ENCODE measurements at regions not wholly inside any gene's neighbourhood (a gene's known extent, or its start where the extent isn't known, plus 50 kb on each side); places are given as distances from the start of the nearest gene placed in this dataset.

DNA sequence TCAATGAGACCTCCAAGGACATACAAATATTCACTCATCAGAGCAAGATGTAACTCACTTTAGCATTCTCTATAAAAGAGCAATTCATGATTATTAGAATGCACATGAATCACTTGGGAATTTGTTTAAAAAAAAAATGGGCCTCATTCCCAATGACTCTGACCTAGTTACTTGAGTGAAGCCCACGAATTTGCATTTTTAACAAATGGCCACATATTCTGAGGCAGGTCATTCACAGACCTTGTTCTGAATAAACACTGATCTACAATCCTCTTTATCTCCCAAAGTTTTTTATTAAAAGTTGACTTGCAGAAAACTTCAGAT is 255.1 kb upstream of the VEGFC start:
- no peak for DNase-seq (ENCODE audit: low read depth in 2 of 2)

DNA sequence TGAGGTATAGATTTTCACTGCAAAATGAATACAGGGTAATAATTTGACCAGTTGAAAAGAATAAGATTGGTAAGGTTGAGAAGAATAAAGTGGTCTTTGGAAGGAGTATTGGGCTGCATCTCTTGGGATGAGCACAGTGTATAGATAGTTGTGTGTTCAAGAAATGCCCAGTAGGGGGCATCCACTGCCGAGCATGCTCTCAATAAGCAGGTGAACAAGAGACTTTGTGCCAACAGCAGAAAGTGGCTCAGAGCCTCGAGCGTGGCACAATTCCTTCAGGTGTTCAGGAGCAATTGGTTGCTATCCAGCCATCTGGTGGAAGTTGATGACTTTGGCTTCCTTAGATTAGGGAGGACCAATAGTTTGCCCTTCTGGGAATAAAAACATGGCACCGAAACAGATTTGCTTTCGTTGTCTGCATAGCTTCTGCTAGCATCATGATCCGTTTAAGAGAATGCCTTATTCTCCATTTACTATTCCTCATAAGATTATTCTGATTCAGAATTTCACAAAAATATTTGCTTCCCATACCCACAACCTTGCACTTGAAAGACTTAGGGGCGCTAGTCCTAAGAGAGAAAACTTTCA is 258.1 kb upstream of the NEIL3 start:
- no peak for DNase-seq (ENCODE audit: low read depth in 2 of 2)

DNA sequence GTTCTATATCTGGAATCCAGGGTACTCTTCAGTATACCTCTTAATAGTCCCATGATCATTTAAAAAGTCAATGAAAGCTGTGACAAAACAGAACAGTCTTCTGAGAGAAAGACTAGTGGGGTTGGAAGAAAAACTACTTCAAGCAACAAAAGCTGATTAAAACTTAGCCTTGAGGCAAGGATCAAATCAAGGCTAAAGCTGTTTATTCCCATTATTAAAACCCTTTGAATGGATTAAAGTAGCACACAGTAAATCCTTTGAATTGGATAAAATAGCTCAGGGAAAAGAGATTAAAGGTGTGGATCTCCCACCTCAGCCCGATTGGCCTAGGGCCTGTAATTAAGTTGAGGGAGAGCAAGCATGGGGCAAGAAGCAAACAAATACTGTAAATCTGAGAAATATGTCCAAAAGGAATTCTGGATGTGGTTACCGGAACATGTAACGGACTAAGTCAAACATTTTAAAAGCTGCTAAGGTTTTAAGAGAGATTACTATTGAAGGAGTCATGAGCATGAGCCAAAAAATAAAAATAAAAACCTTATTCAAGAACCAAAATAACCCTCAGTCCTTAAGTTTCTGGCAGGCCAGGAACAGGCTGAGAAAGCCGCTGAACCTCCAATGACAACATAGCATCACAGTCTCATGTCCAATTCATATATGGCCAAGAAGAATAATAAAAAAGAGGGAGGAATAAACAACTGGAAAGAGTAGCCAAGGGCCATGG is 257.3 kb upstream of the NEIL3 start:
- no peak for DNase-seq (ENCODE audit: low read depth in 2 of 2)

DNA sequence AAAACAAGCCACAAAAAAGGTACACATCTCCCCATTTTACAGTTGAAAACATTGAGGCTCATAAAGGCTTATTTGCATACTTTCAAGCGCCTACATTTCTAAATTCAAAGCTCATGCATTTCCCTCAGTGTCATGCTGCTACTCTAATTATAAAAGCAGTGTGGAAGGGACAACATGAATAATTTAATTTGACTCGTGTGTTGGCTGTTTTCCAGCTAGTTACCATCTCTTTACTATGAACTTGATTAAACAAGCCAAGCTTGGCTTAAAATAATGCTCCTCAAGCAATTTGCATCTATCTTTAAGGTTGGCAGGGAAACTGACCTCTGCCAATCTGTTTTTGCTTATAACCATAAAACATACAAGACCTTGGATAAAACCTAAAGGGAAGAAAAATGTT is 252.5 kb upstream of the NEIL3 start:
- DNase-seq (ENCODE audit: low read depth in 2 of 2), result no peak

DNA sequence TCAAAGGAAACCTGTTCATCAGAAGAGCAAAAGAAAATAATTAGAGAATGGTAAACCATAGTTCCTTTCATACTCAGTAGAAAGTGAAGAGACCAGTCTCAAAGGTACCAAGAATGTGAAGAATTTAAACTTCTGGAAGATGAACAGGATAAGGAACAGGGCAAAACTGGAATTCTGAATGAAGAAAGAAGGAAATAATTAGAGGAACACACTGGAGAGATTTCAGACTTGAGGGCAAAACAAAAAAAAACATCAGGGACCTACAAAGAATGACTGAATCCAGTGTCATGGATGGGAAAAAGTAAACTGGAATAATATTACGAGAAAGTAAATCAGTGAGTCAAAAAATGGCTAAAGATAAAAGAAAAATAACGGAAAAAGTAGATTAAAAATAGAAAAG is 245.6 kb upstream of the NEIL3 start:
- DNase-seq (ENCODE audit: low read depth in 2 of 2), result no peak

DNA sequence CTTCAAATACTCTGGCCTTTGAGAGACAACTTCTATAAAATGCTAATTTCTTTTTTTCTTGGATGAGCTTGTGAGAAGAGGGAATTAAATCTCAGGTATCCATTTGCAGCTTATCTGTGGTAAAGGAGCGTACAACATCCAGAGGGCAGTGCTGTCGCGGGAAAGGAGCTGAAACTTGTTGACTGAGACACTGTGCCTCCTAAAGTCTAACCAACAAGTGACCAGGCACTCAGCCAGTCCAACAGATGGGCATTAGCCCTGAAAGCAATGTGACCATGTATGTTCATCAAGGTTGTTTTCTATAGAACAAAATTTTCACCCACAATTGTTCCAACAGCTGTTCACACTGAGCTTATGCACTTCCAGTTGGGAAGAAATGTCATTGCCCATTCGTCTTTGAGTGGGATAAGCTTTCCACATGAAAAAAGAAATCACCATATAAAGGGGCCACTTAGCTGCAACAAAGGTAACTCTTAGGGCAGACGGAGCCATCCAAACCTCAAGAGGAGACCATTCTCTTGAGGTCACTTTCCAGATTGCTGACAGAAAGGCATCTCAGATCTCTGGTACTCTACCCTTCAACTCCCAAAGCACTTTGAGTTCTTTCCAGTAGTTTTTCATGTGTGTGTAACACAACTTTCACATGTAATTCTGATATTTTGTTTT is 244.8 kb upstream of the NEIL3 start:
- DNase-seq (ENCODE audit: low read depth in 2 of 2), result no peak

DNA sequence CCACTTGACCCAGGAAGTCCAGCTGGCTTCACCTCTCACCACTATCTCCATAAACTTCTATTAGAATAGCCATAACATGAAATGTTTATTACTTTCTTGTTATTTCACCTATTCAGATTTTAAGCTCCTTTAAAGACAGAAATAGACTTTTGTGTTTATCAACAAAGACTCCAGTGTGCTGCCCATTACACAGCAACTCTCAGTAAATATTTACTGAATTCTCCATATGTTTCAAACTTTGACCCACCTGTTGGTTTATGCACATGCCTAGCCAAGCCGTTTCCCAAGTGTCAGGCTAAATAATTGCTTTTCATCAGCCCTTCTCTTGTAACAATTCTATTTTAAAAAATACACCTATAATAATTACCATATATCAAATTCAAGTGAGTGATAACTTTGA is 242.9 kb upstream of the NEIL3 start:
- no peak for DNase-seq (ENCODE audit: low read depth in 2 of 2)

DNA sequence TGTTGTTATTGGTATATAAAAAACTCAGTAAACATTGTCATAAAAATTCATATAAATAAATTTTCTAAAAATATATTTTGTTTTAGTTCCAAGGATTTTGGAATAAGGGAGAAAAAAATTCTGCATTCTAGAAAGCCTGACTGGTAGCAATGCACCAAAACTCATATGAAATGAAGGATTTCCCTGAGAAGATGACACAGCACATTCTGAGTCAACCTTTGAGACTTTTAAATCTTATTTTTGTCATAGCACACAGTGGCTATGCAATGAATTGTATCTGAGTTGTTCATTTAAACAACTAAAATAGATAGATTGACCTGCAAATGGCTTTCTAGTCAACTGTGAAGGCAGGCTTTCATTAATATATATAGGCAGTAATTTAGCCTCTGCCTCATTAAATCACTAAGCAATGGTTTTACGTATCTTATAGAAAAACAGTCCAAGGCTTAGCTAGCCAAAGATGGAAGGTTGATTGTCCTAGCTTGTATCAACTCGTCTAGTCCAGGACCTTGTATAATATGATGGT is 239.1 kb upstream of the NEIL3 start:
- DNase-seq (ENCODE audit: low read depth in 2 of 2), result no peak

DNA sequence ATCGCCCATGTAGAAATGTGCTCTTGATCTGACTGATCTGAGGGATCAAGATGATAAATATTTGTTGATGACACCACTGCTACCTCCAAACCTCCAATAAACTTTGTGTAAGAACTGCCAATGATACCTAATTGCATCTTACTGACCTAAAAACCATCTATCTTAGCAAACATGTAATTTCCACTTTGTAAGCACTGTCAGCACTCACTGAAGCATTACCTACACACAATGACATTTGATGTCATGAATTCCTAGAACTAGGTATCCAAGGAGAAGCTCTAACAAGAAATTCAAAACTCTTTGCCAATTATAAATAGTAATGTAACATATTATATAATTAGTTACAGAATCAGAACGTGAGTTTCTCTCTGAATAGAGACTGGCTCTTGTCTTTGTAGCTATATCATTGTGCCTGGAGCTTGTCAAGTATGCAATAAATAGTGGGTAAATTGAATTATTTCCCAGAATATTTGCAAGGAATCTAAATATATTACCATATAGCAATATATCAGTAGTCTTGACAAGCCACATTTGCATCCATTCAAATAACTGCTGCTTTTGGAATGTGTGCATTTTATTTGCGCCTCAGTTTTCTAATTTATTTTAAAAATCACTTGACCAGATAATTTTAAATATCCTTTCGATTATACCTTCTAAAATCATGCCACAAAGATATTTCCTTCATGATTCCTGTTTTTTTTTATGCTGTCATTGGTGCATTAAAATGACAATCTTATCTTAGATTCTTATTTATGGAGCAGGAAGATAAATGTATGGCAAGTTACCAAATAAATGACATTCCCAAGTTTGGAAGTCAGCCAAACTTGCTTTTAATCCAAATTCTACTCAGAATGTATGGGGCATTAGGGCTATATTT is 232.3 kb upstream of the NEIL3 start:
- no peak for DNase-seq (ENCODE audit: low read depth in 2 of 2)

DNA sequence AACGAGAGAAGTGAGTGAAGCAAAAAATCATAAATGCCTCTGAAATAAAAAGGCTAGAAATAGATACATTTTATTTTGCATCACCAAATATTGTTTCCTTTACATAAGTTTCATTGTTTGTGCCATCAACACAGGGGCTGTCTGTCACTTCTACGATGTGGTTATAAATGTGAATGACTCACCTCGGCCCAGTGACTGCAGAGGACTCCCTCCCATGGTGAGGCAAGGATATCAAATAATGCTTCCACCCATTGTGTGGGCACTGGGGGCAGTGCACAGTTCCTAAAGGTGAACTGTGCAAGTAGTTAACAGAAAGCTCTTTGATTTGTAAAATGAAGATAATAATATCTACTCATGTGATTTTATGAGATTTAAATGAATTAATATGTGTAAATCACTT is 230.3 kb upstream of the NEIL3 start:
- DNase-seq (ENCODE audit: low read depth in 2 of 2), result no peak

DNA sequence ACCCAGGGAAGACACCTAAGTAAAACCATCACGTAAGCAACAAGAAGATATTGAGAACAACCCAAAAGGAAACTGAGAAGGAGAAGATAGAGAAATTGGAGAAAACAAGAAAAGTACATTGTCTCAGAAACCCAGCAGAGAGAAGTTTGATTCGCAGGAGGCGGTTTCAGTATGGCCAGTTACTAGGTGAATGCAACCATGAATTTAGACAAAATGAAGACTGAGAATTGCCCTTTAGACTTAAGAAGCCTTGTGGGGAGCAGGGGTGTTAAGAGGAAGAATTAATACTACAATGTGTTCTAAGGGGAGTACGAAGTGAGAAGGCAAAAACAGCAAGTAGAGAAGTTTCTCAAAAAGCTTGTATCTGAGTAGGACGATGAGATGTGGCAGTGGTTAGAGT is 229.3 kb upstream of the NEIL3 start:
- no peak for DNase-seq (ENCODE audit: low read depth in 2 of 2)

DNA sequence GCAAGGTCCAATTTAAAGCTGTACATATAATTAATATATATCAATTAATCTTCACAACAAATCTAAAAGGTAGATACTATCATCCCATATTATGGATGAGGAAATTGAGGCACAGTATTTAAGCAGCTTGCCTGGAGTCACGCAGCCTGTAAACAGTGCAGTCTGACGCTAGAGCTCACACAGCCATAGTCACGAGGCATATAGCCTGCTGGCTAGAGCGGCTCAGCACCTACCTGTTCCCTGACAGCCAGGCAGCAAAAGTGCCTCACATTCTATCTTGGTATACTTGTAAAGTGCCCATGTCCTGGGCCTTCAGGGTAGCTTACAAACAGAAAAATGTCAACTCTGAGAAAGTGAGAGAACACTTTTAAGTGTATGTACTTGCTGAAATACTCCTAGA is 222.6 kb upstream of the NEIL3 start:
- no peak for DNase-seq (ENCODE audit: low read depth in 2 of 2)

DNA sequence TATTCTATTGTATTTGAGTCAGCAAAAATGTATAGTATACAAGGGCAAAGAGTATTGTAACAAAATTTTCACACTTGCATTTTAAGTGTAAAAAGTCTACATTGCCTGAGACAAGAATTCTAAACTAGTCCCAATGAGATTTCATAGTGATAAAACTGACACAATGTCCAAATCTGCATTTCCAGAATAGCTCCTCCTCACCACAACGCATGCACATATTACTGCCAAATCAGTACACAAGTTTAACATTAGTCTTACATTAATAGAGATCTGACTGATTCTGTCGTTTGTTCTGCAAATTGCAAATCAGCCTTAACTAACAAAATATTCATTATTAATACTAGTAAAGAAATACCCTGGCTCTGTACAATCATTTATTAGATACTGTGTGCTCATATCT is 222.2 kb upstream of the NEIL3 start:
- DNase-seq (ENCODE audit: low read depth in 2 of 2), result no peak

DNA sequence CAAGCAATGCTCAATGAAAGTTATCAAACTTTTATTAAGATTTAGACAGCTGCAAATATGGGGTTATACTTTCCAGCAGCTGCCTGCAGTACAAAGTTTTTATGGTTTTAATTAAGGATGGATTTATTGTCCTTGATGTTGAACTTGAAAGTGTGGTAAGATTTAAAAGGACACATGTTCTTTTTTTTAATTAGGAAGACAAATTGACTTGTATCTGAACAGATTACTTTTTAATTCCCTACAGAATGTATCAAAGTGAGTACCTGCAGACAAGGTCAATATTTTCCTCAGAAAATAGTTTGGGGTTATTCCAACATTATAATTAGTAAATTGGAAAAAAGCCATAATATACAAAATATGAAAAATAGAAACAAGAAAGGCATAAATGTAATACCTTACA is 218.2 kb upstream of the NEIL3 start:
- no peak for DNase-seq (ENCODE audit: low read depth in 2 of 2)

DNA sequence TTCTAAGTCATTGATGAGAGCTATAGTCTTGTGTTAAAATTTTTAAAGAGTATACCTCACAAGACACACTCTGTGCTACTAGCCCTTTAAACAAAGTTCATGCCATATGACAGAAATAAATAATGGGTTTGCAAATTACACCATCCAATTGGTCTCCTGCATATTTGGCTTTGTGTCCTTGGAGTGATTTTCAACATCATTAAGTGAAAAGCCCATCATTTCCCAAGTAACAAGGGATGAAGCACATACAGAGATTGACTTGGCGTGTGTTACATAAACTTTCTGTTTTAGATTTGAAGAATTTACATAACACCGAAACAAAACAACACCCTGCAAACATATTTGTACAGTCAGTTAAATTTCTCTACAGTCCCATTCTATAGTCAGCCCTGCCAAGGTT is 216.9 kb upstream of the NEIL3 start:
- DNase-seq (ENCODE audit: low read depth in 2 of 2), result no peak

DNA sequence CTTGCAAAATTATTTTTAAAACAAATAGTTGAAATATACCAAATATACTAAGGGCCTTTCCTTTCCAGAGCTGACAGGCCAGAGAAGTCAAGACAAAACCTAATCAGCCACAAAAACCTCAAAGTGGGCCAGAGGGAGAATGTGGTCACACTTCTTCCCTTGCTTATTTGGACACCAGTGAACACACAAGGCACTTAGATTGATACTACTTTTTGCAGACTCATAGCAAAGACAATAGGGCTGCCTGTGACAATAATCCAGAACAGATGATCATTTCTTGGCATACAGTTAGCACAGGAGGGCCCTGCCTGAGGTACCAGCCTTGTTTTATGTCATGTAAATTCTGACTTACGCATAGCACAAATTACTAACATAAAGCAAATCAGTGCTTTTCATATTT is 215.7 kb upstream of the NEIL3 start:
- no peak for DNase-seq (ENCODE audit: low read depth in 2 of 2)

DNA sequence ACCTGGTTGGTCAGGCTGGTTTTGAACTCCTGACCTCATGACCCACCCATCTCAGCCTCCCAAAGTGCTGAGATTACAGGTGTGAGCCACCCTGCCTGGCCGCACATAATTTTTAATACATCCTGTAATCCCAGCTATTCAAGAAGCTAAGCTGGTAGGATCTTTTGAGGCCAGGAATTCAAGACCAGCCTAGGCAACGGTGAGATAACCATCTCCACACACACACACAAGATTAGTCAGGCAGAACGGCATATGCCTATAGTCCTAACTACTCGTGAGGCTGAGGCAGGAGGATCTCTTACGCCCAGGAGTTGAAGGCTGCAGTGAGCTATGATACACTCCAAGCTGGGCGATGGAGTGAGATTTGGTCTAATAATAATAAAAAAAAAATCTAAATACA is 212.4 kb upstream of the NEIL3 start:
- DNase-seq (ENCODE audit: low read depth in 2 of 2), result no peak

DNA sequence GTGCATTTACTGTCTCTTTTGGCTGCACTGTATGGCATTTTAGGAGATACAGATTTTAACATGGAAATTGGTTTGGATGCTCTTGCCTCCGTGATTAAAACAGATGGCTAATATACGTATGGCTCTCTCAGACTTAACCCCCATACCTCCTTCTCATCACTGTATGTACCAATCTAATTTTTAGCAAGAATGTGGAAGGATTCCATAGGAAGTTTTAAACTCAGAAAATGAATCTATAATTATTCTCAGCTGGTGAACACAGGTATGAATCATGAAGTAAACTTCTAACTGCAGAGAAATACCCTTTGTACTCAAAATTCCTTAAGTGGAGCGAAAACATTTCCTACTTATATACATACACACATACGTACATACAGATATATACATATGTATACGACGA is 210.5 kb upstream of the NEIL3 start:
- DNase-seq (ENCODE audit: low read depth in 2 of 2), result no peak

DNA sequence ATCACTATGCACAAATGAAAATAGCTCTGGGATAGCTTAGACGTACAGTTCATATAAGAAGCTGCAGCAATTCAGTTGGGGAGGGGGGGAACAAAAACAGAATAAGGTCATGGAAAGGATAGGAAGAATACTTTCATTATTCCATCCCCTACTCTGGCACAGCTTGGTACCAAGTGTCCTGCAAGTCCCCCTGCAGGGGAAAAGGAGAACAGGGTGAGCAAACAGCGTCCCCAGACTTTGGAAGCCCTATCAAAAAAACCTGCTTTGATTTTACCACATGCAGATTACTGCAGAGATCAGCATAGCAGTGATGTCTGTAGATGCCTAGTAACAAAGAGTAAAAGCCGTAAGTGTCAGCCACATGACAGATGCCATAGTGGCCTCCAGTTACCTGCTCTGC is 209.4 kb upstream of the NEIL3 start:
- DNase-seq (ENCODE audit: low read depth in 2 of 2), result no peak

DNA sequence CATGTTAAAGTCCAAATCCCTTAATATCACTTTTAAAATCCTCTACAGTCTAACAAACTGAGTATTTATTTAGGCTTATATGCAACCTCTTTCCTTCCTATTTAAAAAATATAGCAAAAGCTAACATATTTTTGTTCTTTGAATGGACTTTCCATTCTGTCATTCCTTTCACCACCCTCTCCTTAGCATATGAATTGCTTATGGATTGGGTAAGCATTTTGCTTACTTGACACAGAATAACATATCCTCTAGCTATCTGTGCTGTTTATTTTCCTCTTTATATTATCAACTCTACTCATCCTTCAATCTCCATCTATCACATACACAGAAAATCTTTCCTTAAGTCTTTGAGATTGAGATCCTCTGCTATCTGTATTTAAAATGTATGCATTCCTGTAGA is 206.1 kb upstream of the NEIL3 start:
- no peak for DNase-seq (ENCODE audit: low read depth in 2 of 2)

DNA sequence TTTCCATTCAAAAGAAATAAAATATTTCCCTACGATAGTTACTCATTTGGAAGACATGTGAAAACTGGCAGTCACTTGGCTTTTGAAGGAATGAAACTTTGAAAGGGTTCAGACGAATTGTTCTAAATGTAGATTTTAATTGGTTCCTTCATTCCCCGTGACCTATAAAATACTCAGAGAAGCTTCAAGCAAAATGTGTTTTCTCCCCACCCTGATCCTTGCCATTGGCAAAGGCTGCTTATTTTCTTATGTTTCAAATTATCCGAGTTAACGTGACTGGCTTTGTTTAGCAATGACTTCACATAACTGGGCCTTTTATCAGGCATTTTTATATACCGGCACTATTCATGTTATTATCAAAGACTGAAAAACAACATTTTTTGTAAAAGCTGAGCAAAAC is 204.1 kb upstream of the NEIL3 start:
- DNase-seq (ENCODE audit: low read depth in 2 of 2), result no peak

DNA sequence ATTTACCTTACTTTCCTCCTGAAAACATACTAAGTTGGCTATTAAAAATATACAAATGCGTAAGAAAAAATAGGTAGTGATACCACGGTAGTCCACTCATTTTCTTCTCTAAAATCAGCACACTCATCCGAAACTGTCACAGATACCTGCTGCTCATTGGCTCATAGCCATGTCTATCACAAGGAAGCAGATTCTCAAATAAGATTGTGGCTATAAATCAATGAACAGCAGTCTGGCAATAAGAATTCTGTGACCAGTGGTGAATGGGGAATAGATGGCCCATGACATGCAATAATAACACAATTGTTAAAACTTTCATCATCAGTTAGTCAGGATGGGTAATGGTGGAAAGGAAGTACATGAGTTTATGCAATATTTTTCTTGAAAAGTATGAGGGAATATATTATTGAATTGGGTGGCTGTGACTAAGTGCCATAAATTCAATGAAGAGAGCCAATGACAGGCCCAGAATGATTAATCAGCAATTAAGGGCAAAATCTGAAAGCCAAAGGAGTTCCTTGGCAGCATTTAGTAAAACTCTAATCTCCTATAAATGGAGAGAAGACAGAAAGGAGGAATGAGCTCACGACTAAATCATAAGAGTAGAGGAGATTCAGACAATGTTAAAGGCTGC is 202.3 kb upstream of the NEIL3 start:
- DNase-seq (ENCODE audit: low read depth in 2 of 2), result no peak
